ENCODE measurements at regions not wholly inside any gene's neighbourhood (a gene's known extent, or its start where the extent isn't known, plus 50 kb on each side); places are given as distances from the start of the nearest gene placed in this dataset.

DNA sequence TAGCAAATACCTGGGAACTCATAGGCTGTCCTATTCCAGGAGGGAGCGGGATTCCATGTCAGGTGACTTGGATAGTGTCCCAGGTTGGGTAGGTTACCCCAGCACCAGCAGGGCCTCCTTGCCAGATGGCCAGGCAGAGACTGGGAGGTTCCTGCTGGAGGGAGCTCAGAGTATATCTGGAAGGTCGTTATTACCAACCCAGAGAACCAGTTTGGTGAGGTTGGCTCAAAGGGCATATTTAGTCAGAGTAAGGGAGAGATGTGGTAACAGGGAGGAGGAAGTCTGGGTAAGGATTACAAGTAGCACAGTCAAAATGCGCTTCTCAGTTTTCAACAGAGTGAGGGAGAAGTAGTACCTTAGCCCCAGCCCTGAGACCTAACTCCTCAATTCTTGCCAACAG lies 53.3 kb upstream of the LNX1 start:
- no peak overlapping the region for H3K4me3 ChIP-seq (ENCODE audit: low read depth, low read length)
- TF ChIP-seq, protein P1, sequence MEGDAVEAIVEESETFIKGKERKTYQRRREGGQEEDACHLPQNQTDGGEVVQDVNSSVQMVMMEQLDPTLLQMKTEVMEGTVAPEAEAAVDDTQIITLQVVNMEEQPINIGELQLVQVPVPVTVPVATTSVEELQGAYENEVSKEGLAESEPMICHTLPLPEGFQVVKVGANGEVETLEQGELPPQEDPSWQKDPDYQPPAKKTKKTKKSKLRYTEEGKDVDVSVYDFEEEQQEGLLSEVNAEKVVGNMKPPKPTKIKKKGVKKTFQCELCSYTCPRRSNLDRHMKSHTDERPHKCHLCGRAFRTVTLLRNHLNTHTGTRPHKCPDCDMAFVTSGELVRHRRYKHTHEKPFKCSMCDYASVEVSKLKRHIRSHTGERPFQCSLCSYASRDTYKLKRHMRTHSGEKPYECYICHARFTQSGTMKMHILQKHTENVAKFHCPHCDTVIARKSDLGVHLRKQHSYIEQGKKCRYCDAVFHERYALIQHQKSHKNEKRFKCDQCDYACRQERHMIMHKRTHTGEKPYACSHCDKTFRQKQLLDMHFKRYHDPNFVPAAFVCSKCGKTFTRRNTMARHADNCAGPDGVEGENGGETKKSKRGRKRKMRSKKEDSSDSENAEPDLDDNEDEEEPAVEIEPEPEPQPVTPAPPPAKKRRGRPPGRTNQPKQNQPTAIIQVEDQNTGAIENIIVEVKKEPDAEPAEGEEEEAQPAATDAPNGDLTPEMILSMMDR (IDR thresholded peaks at IDR 0.05; ENCODE audit: low read depth, low read length, missing control alignments): no peak
- DNase-seq (ENCODE audit: low read depth): no peak
